ENCODE measurements at regions not wholly inside any gene's neighbourhood (a gene's known extent, or its start where the extent isn't known, plus 50 kb on each side); places are given as distances from the start of the nearest gene placed in this dataset.

- no peak for DNase-seq (ENCODE audit: low read depth)
- TF ChIP-seq CTCF (IDR thresholded peaks at IDR 0.05; ENCODE audit: low read depth, low read length, missing control alignments): no peak
- no peak overlapping the region for H3K4me3 ChIP-seq (ENCODE audit: low read depth, low read length)
Measured at GRCh38 chr12:42660968-42661937, 71.7 kb upstream of the PRICKLE1 start.

GRCh38 chr12:42660117-42660516, 70.6 kb upstream of the PRICKLE1 start:
- no peak overlapping the region for H3K4me3 ChIP-seq (ENCODE audit: low read depth, low read length)
- TF ChIP-seq CTCF (IDR thresholded peaks at IDR 0.05; ENCODE audit: low read depth, low read length, missing control alignments): no peak
- DNase-seq (ENCODE audit: low read depth): no peak

GRCh38 chr12:42652048-42652447, 62.5 kb upstream of the PRICKLE1 start:
- no peak for TF ChIP-seq CTCF (IDR thresholded peaks at IDR 0.05; ENCODE audit: low read depth, low read length, missing control alignments)
- no peak for DNase-seq (ENCODE audit: low read depth)
- no peak overlapping the region for H3K4me3 ChIP-seq (ENCODE audit: low read depth, low read length)

- DNase-seq (ENCODE audit: low read depth): no peak
- no peak for TF ChIP-seq CTCF (IDR thresholded peaks at IDR 0.05; ENCODE audit: low read depth, low read length, missing control alignments)
- no peak overlapping the region for H3K4me3 ChIP-seq (ENCODE audit: low read depth, low read length)
Measured at GRCh38 chr12:42648061-42648460, 58.5 kb upstream of the PRICKLE1 start.

- no peak for TF ChIP-seq CTCF (IDR thresholded peaks at IDR 0.05; ENCODE audit: low read depth, low read length, missing control alignments)
- no peak for DNase-seq (ENCODE audit: low read depth)
Measured at GRCh38 chr12:42643881-42644579, 54.5 kb upstream of the PRICKLE1 start.

GRCh38 chr12:42641221-42641885, 51.8 kb upstream of the PRICKLE1 start:
- H3K4me3 ChIP-seq (ENCODE audit: low read depth, low read length): no peak overlapping the region
- TF ChIP-seq CTCF (IDR thresholded peaks at IDR 0.05; ENCODE audit: low read depth, low read length, missing control alignments): no peak
- no peak for DNase-seq (ENCODE audit: low read depth)

More at GRCh38 chr12:42643881-42644579, 54.5 kb upstream of the PRICKLE1 start:
- H3K4me3 ChIP-seq (ENCODE audit: low read depth, low read length): no peak overlapping the region
